Trophoblast cell (in vitro differentiated cells and primary cell): ENCODE measurements at regions not wholly inside any gene's neighbourhood (a gene's known extent, or its start where the extent isn't known, plus 50 kb on each side); places are given as distances from the start of the nearest gene placed in this dataset.
"Not testable (repeated sequence)": the region's sequence is repeated elsewhere in the genome, so short reads cannot be mapped to it uniquely, and the experiment has no call there.

Experiments used
- DNase-seq, 2 donors: peaks; one replicate each; pipeline ENCODE4 v3.0.0-alpha.2; 2016
- H2AFZ ChIP-seq: 2 replicates; pipeline ENCODE4 v1.6.1; 2013; ENCODE audit warnings: low read length, moderate library complexity, mild to moderate bottlenecking; ENCODE audit not compliant: insufficient read depth, poor library complexity
- H2AK5ac ChIP-seq: 2 replicates; pipeline ENCODE4 v1.6.1; 2013; ENCODE audit warnings: mild to moderate bottlenecking, low read length
- H2BK120ac ChIP-seq: 2 replicates; pipeline ENCODE4 v1.6.1; 2013; ENCODE audit warnings: low read length, mild to moderate bottlenecking, moderate library complexity; ENCODE audit not compliant: insufficient read depth, poor library complexity
- H2BK12ac ChIP-seq: 2 replicates; pipeline ENCODE4 v1.6.1; 2013; ENCODE audit warnings: mild to moderate bottlenecking, low read length, moderate library complexity
- H2BK5ac ChIP-seq: 2 replicates; pipeline ENCODE4 v1.6.1; 2013; ENCODE audit warnings: low read length, low read depth, moderate library complexity, mild to moderate bottlenecking; ENCODE audit not compliant: poor library complexity
- H3K14ac ChIP-seq: 2 replicates; pipeline ENCODE4 v1.6.1; 2013; ENCODE audit warnings: mild to moderate bottlenecking, low read length
- H3K18ac ChIP-seq: 2 replicates; pipeline ENCODE4 v1.6.1; 2013; ENCODE audit warnings: mild to moderate bottlenecking, low read length
- H3K23ac ChIP-seq: 2 replicates; pipeline ENCODE4 v1.6.1; 2013; ENCODE audit warnings: low read length
- H3K27ac ChIP-seq: 2 replicates; pipeline ENCODE4 v1.5.1; 2013; ENCODE audit warnings: low read depth, mild to moderate bottlenecking, inconsistent platforms, low read length, moderate library complexity
- H3K27me3 ChIP-seq: 2 replicates; pipeline ENCODE4 v1.6.1; 2013; ENCODE audit warnings: inconsistent platforms, mild to moderate bottlenecking, low read length, moderate library complexity; ENCODE audit not compliant: insufficient read depth
- H3K36me3 ChIP-seq, 2 experiments: 1 replicate in 1 of 2; 2 replicates in 1 of 2; pipeline ENCODE4 v1.6.1; 2013; ENCODE audit warnings: low read length in 2 of 2, mild to moderate bottlenecking in 2 of 2, moderate library complexity in 1 of 2; ENCODE audit not compliant: insufficient read depth in 2 of 2, control insufficient read depth in 1 of 2
- H3K4ac ChIP-seq: 2 replicates; pipeline ENCODE4 v1.6.1; 2013; ENCODE audit warnings: low read depth, mild to moderate bottlenecking, low read length, moderate library complexity
- H3K4me1 ChIP-seq, 2 experiments: 1 replicate in 1 of 2; 2 replicates in 1 of 2; pipeline ENCODE4 v1.6.1; 2013; ENCODE audit warnings: low read length in 2 of 2, mild to moderate bottlenecking in 2 of 2, moderate library complexity in 1 of 2; ENCODE audit not compliant: insufficient read depth in 2 of 2, control insufficient read depth in 1 of 2
- H3K4me2 ChIP-seq: 2 replicates; pipeline ENCODE4 v1.6.1; 2013; ENCODE audit warnings: inconsistent platforms, mild to moderate bottlenecking, low read length, moderate library complexity
- H3K4me3 ChIP-seq: 2 replicates; pipeline ENCODE4 v1.5.1; 2013; ENCODE audit warnings: mild to moderate bottlenecking, low read depth, low read length, inconsistent platforms
- H3K79me1 ChIP-seq: one replicate; pipeline ENCODE4 v1.6.1; 2013; ENCODE audit warnings: low read length
- H3K79me2 ChIP-seq: 2 replicates; pipeline ENCODE4 v1.6.1; 2013; ENCODE audit warnings: low read length, mild to moderate bottlenecking; ENCODE audit not compliant: control insufficient read depth, insufficient read depth, poor library complexity
- H3K9ac ChIP-seq: 2 replicates; pipeline ENCODE4 v1.6.1; 2013; ENCODE audit warnings: mild to moderate bottlenecking, low read length
- H3K9me3 ChIP-seq: 2 replicates; pipeline ENCODE4 v1.6.1; 2013; ENCODE audit warnings: low read depth, mild to moderate bottlenecking, control low read depth, inconsistent platforms, low read length; ENCODE audit not compliant: insufficient read depth
- H4K12ac ChIP-seq: 2 replicates; pipeline ENCODE4 v1.6.1; 2013; ENCODE audit warnings: low read depth, mild to moderate bottlenecking, low read length, moderate library complexity
- H4K8ac ChIP-seq: 2 replicates; pipeline ENCODE4 v1.6.1; 2013; ENCODE audit warnings: low read depth, mild to moderate bottlenecking, low read length, moderate library complexity
- H4K91ac ChIP-seq: one replicate; pipeline ENCODE4 v1.6.1; 2013; ENCODE audit warnings: low read depth, mild to moderate bottlenecking, low read length, moderate library complexity
- WGBS: extraction: QIAGEN DNeasy Blood & Tissue Kit; methylation state at CpG from one replicate; pipeline ENCODE4 v1.1.7; 2013; ENCODE audit warnings: missing lambda C conversion rate; ENCODE audit not compliant: insufficient read length, insufficient coverage; ENCODE audit errors: extremely low coverage; 5-methylcytosine and 5-hydroxymethylcytosine counted together

- H3K18ac ChIP-seq: no peak overlapping the region
- H4K8ac ChIP-seq: no peak overlapping the region
- no peak overlapping the region for H4K91ac ChIP-seq
- no peaks in the 10 kb centered on the region for H3K27me3 ChIP-seq
- no CpG with 5 or more reads among the region's 1 CpG for WGBS
- no peak overlapping the region for H2BK5ac ChIP-seq
- H3K4me2 ChIP-seq: no peak overlapping the region
- no peak for DNase-seq
- H3K14ac ChIP-seq: no peak overlapping the region
- no peaks in the 10 kb centered on the region for H3K9me3 ChIP-seq
- H3K79me2 ChIP-seq: no peaks in the 10 kb centered on the region
- H3K79me1 ChIP-seq: no peaks in the 10 kb centered on the region
- no peak overlapping the region for H3K4me3 ChIP-seq
- H2AK5ac ChIP-seq: no peak overlapping the region
- H3K36me3 ChIP-seq: no peaks in the 10 kb centered on the region
- H3K27ac ChIP-seq: no peak overlapping the region
- H3K4me1 ChIP-seq: no peaks in the 10 kb centered on the region
- H2BK12ac ChIP-seq: no peak overlapping the region
- no peak overlapping the region for H3K23ac ChIP-seq
- H3K9ac ChIP-seq: no peak overlapping the region
- H2BK120ac ChIP-seq: no peak overlapping the region
- no peak overlapping the region for H4K12ac ChIP-seq
- H2AFZ ChIP-seq: no peak overlapping the region
- H3K4ac ChIP-seq: no peak overlapping the region
These were observed 439.6 kb downstream of the DOK5 start for GRCh38 chr20:54914995-54915394.

- Histone ChIP-seq H2BK12ac (no peak overlapping the region), H3K27me3 (no peaks in the 10 kb centered on the region), H3K27ac (no peak overlapping the region), H4K12ac (no peak overlapping the region), H3K4me3 (no peak overlapping the region), H3K23ac (no peak overlapping the region), H2AFZ (no peak overlapping the region), H2AK5ac (no peak overlapping the region), H3K79me1 (no peaks in the 10 kb centered on the region), H4K91ac (no peak overlapping the region), H3K36me3 (no peaks in the 10 kb centered on the region), H3K9ac (no peak overlapping the region), H3K18ac (no peak overlapping the region), H3K4ac (no peak overlapping the region), H3K4me2 (no peak overlapping the region), H3K9me3 (no peaks in the 10 kb centered on the region), H4K8ac (no peak overlapping the region), H3K4me1 (no peaks in the 10 kb centered on the region), H3K14ac (no peak overlapping the region), H2BK5ac (no peak overlapping the region), H3K79me2 (no peaks in the 10 kb centered on the region), H2BK120ac (no peak overlapping the region)
- no peak for DNase-seq
- WGBS: no CpG with 5 or more reads among the region's 2 CpGs
These were observed 434.3 kb downstream of the DOK5 start for GRCh38 chr20:54909702-54910101.

GRCh38 chr20:54906134-54906533 is 430.7 kb downstream of the DOK5 start:
- H4K12ac ChIP-seq, H2BK5ac ChIP-seq, H3K23ac ChIP-seq, H3K9ac ChIP-seq, H2BK120ac ChIP-seq, H2AK5ac ChIP-seq, H3K27me3 ChIP-seq, H3K18ac ChIP-seq, H3K14ac ChIP-seq, H3K4ac ChIP-seq, H4K8ac ChIP-seq, H2BK12ac ChIP-seq, H3K4me2 ChIP-seq, H3K27ac ChIP-seq, H4K91ac ChIP-seq, H3K4me3 ChIP-seq, H3K79me1 ChIP-seq, H2AFZ ChIP-seq, H3K9me3 ChIP-seq, H3K79me2 ChIP-seq, DNase-seq, H3K36me3 ChIP-seq, H3K4me1 ChIP-seq: not testable (repeated sequence)
- no CpG with 5 or more reads among the region's 6 CpGs for WGBS

GRCh38 chr20:54897787-54898186 is 422.4 kb downstream of the DOK5 start:
- Histone ChIP-seq H2BK120ac (no peak overlapping the region), H3K79me1 (no peaks in the 10 kb centered on the region), H4K8ac (no peak overlapping the region), H3K18ac (no peak overlapping the region), H2AK5ac (no peak overlapping the region), H3K4me3 (no peak overlapping the region), H3K4ac (no peak overlapping the region), H3K36me3 (no peaks in the 10 kb centered on the region), H3K9ac (no peak overlapping the region), H3K4me2 (no peak overlapping the region), H3K23ac (no peak overlapping the region), H3K27me3 (no peaks in the 10 kb centered on the region), H3K79me2 (no peaks in the 10 kb centered on the region), H3K27ac (no peak overlapping the region), H4K12ac (no peak overlapping the region), H3K9me3 (peaks cover 3% of the 10 kb centered on the region), H4K91ac (no peak overlapping the region), H3K14ac (no peak overlapping the region), H2BK12ac (no peak overlapping the region), H3K4me1 (no peaks in the 10 kb centered on the region), H2AFZ (no peak overlapping the region), H2BK5ac (no peak overlapping the region)
- no CpG with 5 or more reads among the region's 6 CpGs for WGBS
- no peak for DNase-seq
